Omental fat pad (tissue), 3 donors: ENCODE measurements at regions not wholly inside any gene's neighbourhood (a gene's known extent, or its start where the extent isn't known, plus 50 kb on each side); places are given as distances from the start of the nearest gene placed in this dataset.

Experiments used
- ATAC-seq: fragments of 150-250 bp; one replicate; pipeline ENCODE4 v1.9.1; 2016; ENCODE audit warnings: mild to moderate bottlenecking, moderate library complexity; ENCODE audit not compliant: low FRiP score
- DNase-seq: peaks from one replicate; pipeline ENCODE4 v3.0.0-alpha.2; 2019; ENCODE audit warnings: low spot score
- CTCF ChIP-seq, 3 donors: fragments of 450-650 bp; IDR thresholded peaks; one replicate each; pipeline ENCODE4 v1.5.1; 2016 to 2017; ENCODE audit warnings: antibody characterized with exemption in 3 of 3, mild to moderate bottlenecking in 3 of 3, moderate library complexity in 2 of 3

- DNase-seq (no peak), ATAC-seq (no peak)
- no peak for TF ChIP-seq CTCF (IDR thresholded peaks at IDR 0.05)
Observed at GRCh38 chr1:113269168-113269963, 120.9 kb upstream of the MAGI3 start.

- no peak for ATAC-seq
- TF ChIP-seq CTCF (IDR thresholded peaks at IDR 0.05): no peak
- DNase-seq: no peak
Observed at GRCh38 chr1:113271039-113271438, 119.3 kb upstream of the MAGI3 start.

- no peak for ATAC-seq
- no peak for TF ChIP-seq CTCF (IDR thresholded peaks at IDR 0.05)
- no peak for DNase-seq
Observed at GRCh38 chr1:113275083-113275482, 115.2 kb upstream of the MAGI3 start.

- no peak for DNase-seq
- no peak for TF ChIP-seq CTCF (IDR thresholded peaks at IDR 0.05)
- no peak for ATAC-seq
Observed at GRCh38 chr1:113275691-113276090, 114.6 kb upstream of the MAGI3 start.

GRCh38 chr1:113276507-113276906, 113.8 kb upstream of the MAGI3 start:
- DNase-seq (no peak), ATAC-seq (no peak)
- TF ChIP-seq CTCF (IDR thresholded peaks at IDR 0.05): no peak

GRCh38 chr1:113278371-113278770, 111.9 kb upstream of the MAGI3 start:
- no peak for TF ChIP-seq CTCF (IDR thresholded peaks at IDR 0.05)
- no peak for ATAC-seq
- no peak for DNase-seq

- ATAC-seq (no peak), DNase-seq (no peak)
- TF ChIP-seq CTCF (IDR thresholded peaks at IDR 0.05): no peak
Observed at GRCh38 chr1:113278777-113279176, 111.5 kb upstream of the MAGI3 start.
